H9 (cell line): ENCODE measurements at regions not wholly inside any gene's neighbourhood (a gene's known extent, or its start where the extent isn't known, plus 50 kb on each side); places are given as distances from the start of the nearest gene placed in this dataset.

Source experiments
- DNase-seq: peaks from one replicate; pipeline ENCODE4 v3.0.0-alpha.2; 2017
- H2AFZ ChIP-seq: one replicate; pipeline ENCODE4 v1.6.1; 2013; ENCODE audit warnings: mild to moderate bottlenecking, low read length, control low read depth, moderate library complexity
- H2AK5ac ChIP-seq: 2 replicates; pipeline ENCODE4 v1.6.1; 2013; ENCODE audit warnings: low read length, control low read depth, mixed read lengths; ENCODE audit not compliant: insufficient read length
- H2BK120ac ChIP-seq: one replicate; pipeline ENCODE4 v1.6.1; 2013; ENCODE audit warnings: low read depth, mild to moderate bottlenecking, low read length, control low read depth, inconsistent platforms; ENCODE audit not compliant: poor library complexity, severe bottlenecking
- H2BK12ac ChIP-seq: 2 replicates; pipeline ENCODE4 v1.6.1; 2013; ENCODE audit warnings: low read length, control low read depth, mixed read lengths, low read depth; ENCODE audit not compliant: insufficient read length
- H2BK15ac ChIP-seq: 2 replicates; pipeline ENCODE4 v1.6.1; 2013; ENCODE audit warnings: low read depth, low read length, control low read depth
- H2BK20ac ChIP-seq: one replicate; pipeline ENCODE4 v1.6.1; 2013; ENCODE audit warnings: low read depth, mild to moderate bottlenecking, low read length, control low read depth, inconsistent platforms; ENCODE audit not compliant: poor library complexity, severe bottlenecking
- H2BK5ac ChIP-seq: 2 replicates; pipeline ENCODE4 v1.6.1; 2013; ENCODE audit warnings: low read length, control low read depth, mixed read lengths; ENCODE audit not compliant: insufficient read length
- H3K14ac ChIP-seq: 2 replicates; pipeline ENCODE4 v1.6.1; 2013; ENCODE audit warnings: low read length, control low read depth; ENCODE audit not compliant: insufficient read depth
- H3K18ac ChIP-seq: 2 replicates; pipeline ENCODE4 v1.6.1; 2013; ENCODE audit warnings: low read depth, mild to moderate bottlenecking, mixed read lengths, low read length, control low read depth; ENCODE audit not compliant: insufficient read length
- H3K23ac ChIP-seq: 2 replicates; pipeline ENCODE4 v1.6.1; 2013; ENCODE audit warnings: low read length, control low read depth, mixed read lengths, low read depth; ENCODE audit not compliant: insufficient read length
- H3K23me2 ChIP-seq: 2 replicates; pipeline ENCODE4 v1.6.1; 2013; ENCODE audit warnings: low read depth, mild to moderate bottlenecking, mixed read lengths, low read length, control low read depth; ENCODE audit not compliant: insufficient read length, poor library complexity, severe bottlenecking
- H3K27ac ChIP-seq: 2 replicates; pipeline ENCODE4 v1.5.1; 2013; ENCODE audit warnings: low read length, control low read depth, mixed read lengths, low read depth; ENCODE audit not compliant: insufficient read length
- H3K27me3 ChIP-seq: 2 replicates; pipeline ENCODE4 v1.6.1; 2013; ENCODE audit warnings: low read length, control low read depth, inconsistent platforms; ENCODE audit not compliant: insufficient read depth
- H3K4ac ChIP-seq: 2 replicates; pipeline ENCODE4 v1.6.1; 2013; ENCODE audit warnings: low read depth, mild to moderate bottlenecking, control low read depth, inconsistent platforms, low read length, moderate library complexity
- H3K4me1 ChIP-seq: 2 replicates; pipeline ENCODE4 v1.6.1; 2013; ENCODE audit warnings: low read length, control low read depth, inconsistent platforms; ENCODE audit not compliant: insufficient read depth
- H3K4me2 ChIP-seq: 2 replicates; pipeline ENCODE4 v1.6.1; 2013; ENCODE audit warnings: low read length, control low read depth, mixed read lengths; ENCODE audit not compliant: insufficient read length, insufficient read depth
- H3K56ac ChIP-seq: 2 replicates; pipeline ENCODE4 v1.6.1; 2013; ENCODE audit warnings: low read depth, mild to moderate bottlenecking, mixed read lengths, low read length, control low read depth; ENCODE audit not compliant: insufficient read length
- H3K79me1 ChIP-seq: 2 replicates; pipeline ENCODE4 v1.6.1; 2013; ENCODE audit warnings: low read depth, mild to moderate bottlenecking, moderate library complexity, low read length, control low read depth, inconsistent platforms; ENCODE audit not compliant: insufficient read depth, poor library complexity, severe bottlenecking
- H3K79me2 ChIP-seq: 2 replicates; pipeline ENCODE4 v1.6.1; 2013; ENCODE audit warnings: low read length, control low read depth, inconsistent platforms; ENCODE audit not compliant: insufficient read depth
- H3K9ac ChIP-seq: 2 replicates; pipeline ENCODE4 v1.6.1; 2013; ENCODE audit warnings: low read length, control low read depth, mixed read lengths; ENCODE audit not compliant: insufficient read length; ENCODE audit errors: extremely low read depth
- H3K9me3 ChIP-seq: one replicate; pipeline ENCODE4 v1.6.1; 2013; ENCODE audit warnings: low read depth, low read length, inconsistent platforms; ENCODE audit not compliant: control insufficient read depth
- H3T11ph ChIP-seq: one replicate; pipeline ENCODE4 v1.6.1; 2013; ENCODE audit warnings: mild to moderate bottlenecking, low read length, control low read depth, inconsistent platforms
- H4K20me1 ChIP-seq: one replicate; pipeline ENCODE4 v1.6.1; 2013; ENCODE audit not compliant: control insufficient read depth, insufficient read length, insufficient read depth
- H4K5ac ChIP-seq: 2 replicates; pipeline ENCODE4 v1.6.1; 2013; ENCODE audit warnings: low read depth, mild to moderate bottlenecking, mixed read lengths, low read length, control low read depth; ENCODE audit not compliant: insufficient read length
- H4K8ac ChIP-seq: replicated peaks from 2 replicates; pipeline ENCODE4 v1.6.1; 2013; ENCODE audit warnings: low read length, control low read depth, mixed read lengths, low read depth; ENCODE audit not compliant: insufficient read length
- H4K91ac ChIP-seq: 2 replicates; pipeline ENCODE4 v1.6.1; 2013; ENCODE audit warnings: low read depth, mild to moderate bottlenecking, moderate library complexity, mixed read lengths, low read length, control low read depth; ENCODE audit not compliant: insufficient read length
- H3K27ac Mint-ChIP-seq, 3 experiments: 2 replicates in 2 of 3; 3 replicates in 1 of 3; pipeline ENCODE4 v1.8.0; 2020 to 2021; ENCODE audit warnings: mixed read lengths in 3 of 3, mild to moderate bottlenecking in 1 of 3, moderate library complexity in 1 of 3
- H3K27me3 Mint-ChIP-seq: 2 replicates; pipeline ENCODE4 v1.8.0; 2021; ENCODE audit warnings: low read depth, mild to moderate bottlenecking, moderate library complexity, mixed read lengths
- H3K36me3 Mint-ChIP-seq, 3 experiments: 2 replicates in 2 of 3; 3 replicates in 1 of 3; pipeline ENCODE4 v1.8.0; 2020 to 2021; ENCODE audit warnings: low read depth in 3 of 3, mixed read lengths in 3 of 3; ENCODE audit not compliant: insufficient read depth in 1 of 3
- H3K4me1 Mint-ChIP-seq, 2 experiments: 2 replicates each; pipeline ENCODE4 v1.8.0; 2020; ENCODE audit warnings: mixed read lengths in 2 of 2
- H3K4me3 Mint-ChIP-seq, 2 experiments: 2 replicates in 1 of 2; 3 replicates in 1 of 2; pipeline ENCODE4 v1.8.0; 2020 to 2021; ENCODE audit warnings: mild to moderate bottlenecking in 2 of 2, mixed read lengths in 2 of 2, moderate library complexity in 1 of 2
- H3K9me3 Mint-ChIP-seq, 2 experiments: 2 replicates in 1 of 2; 3 replicates in 1 of 2; pipeline ENCODE4 v1.8.0; 2020; ENCODE audit warnings: mild to moderate bottlenecking in 2 of 2, mixed read lengths in 2 of 2, moderate library complexity in 1 of 2
- CTCF ChIP-seq: fragments of 200-600 bp; sonication (generic); conservative IDR thresholded peaks from 3 replicates; pipeline ENCODE4 v1.8.0; 2021; ENCODE audit warnings: antibody characterized with exemption, mild to moderate bottlenecking
- WGBS: extraction: QIAGEN DNeasy Blood & Tissue Kit; methylation state at CpG from one replicate; pipeline ENCODE4 v1.1.7; 2013; ENCODE audit warnings: missing lambda C conversion rate, low lambda C conversion rate, mixed read lengths; ENCODE audit not compliant: insufficient read length; ENCODE audit errors: extremely low coverage; 5-methylcytosine and 5-hydroxymethylcytosine counted together

- Mint-ChIP-seq H3K27me3 (no peaks in the 10 kb centered on the region), H3K4me3 (no peak overlapping the region), H3K9me3 (peaks cover 0 to 8% of the 10 kb centered on the region in 2 experiments; a peak in 2 of 5 replicates), H3K27ac (no peak overlapping the region), H3K36me3 (peaks cover 0 to 12% (median 0%) of the 10 kb centered on the region in 3 experiments; a peak in 4 of 7 replicates), H3K4me1 (peaks cover 0 to 6% of the 10 kb centered on the region in 2 experiments; a peak in 2 of 4 replicates)
- Histone ChIP-seq H4K20me1 (no peaks in the 10 kb centered on the region), H2AFZ (no peak overlapping the region), H3K79me2 (no peaks in the 10 kb centered on the region), H3K23me2 (no peaks in the 10 kb centered on the region), H2BK5ac (no peak overlapping the region), H3K4ac (no peak overlapping the region), H4K5ac (no peak overlapping the region), H3K79me1 (no peaks in the 10 kb centered on the region), H3K14ac (no peak overlapping the region), H2BK120ac (no peak overlapping the region), H3K27me3 (no peaks in the 10 kb centered on the region), H2BK15ac (no peak overlapping the region), H3K56ac (no peak overlapping the region), H3K9ac (no peak overlapping the region), H3K23ac (no peak overlapping the region), H2AK5ac (no peak overlapping the region), H4K91ac (no peak overlapping the region), H4K8ac (no peak overlapping the region), H3K4me1 (no peaks in the 10 kb centered on the region), H3K9me3 (no peaks in the 10 kb centered on the region), H2BK20ac (no peak overlapping the region), H3K4me2 (no peak overlapping the region), H3K18ac (no peak overlapping the region), H3K27ac (no peak overlapping the region), H2BK12ac (no peak overlapping the region), H3T11ph (no peak overlapping the region)
- WGBS, result no CpG with 5 or more reads among the region's 1 CpG
- DNase-seq, result no peak
- no peak for TF ChIP-seq CTCF
These were observed 383.9 kb upstream of the CHORDC1 start for GRCh38 chr11:90606721-90607120.
